Osteocyte (in vitro differentiated cells): ENCODE measurements at regions not wholly inside any gene's neighbourhood (a gene's known extent, or its start where the extent isn't known, plus 50 kb on each side); places are given as distances from the start of the nearest gene placed in this dataset.

Source experiments
- DNase-seq: peaks from one replicate; pipeline ENCODE4 v3.0.0; 2021; ENCODE audit warnings: mixed read lengths; ENCODE audit not compliant: unreplicated experiment; ENCODE audit errors: extremely low spot score
- H3K27ac Mint-ChIP-seq: one replicate; pipeline ENCODE4 v1.8.0; 2021; ENCODE audit warnings: mild to moderate bottlenecking, mixed read lengths; ENCODE audit not compliant: unreplicated experiment
- H3K27me3 Mint-ChIP-seq: one replicate; pipeline ENCODE4 v1.8.0; 2021; ENCODE audit warnings: mixed read lengths; ENCODE audit not compliant: unreplicated experiment
- H3K36me3 Mint-ChIP-seq: one replicate; pipeline ENCODE4 v1.8.0; 2021; ENCODE audit warnings: mixed read lengths; ENCODE audit not compliant: unreplicated experiment
- H3K4me1 Mint-ChIP-seq: one replicate; pipeline ENCODE4 v1.8.0; 2021; ENCODE audit warnings: mixed read lengths; ENCODE audit not compliant: unreplicated experiment
- H3K4me3 Mint-ChIP-seq: one replicate; pipeline ENCODE4 v1.8.0; 2021; ENCODE audit warnings: mild to moderate bottlenecking, moderate library complexity, mixed read lengths; ENCODE audit not compliant: unreplicated experiment
- H3K9me3 Mint-ChIP-seq: one replicate; pipeline ENCODE4 v1.8.0; 2021; ENCODE audit warnings: mixed read lengths; ENCODE audit not compliant: unreplicated experiment
- CTCF ChIP-seq: fragments of 200-600 bp; sonication (generic); IDR thresholded peaks from 2 replicates; pipeline ENCODE4 v1.5.0; 2021; ENCODE audit warnings: antibody characterized with exemption, mild to moderate bottlenecking, moderate library complexity

- Mint-ChIP-seq H3K27ac (no peak overlapping the region), H3K4me1 (no peaks in the 10 kb centered on the region), H3K9me3 (no peaks in the 10 kb centered on the region), H3K36me3 (no peaks in the 10 kb centered on the region), H3K4me3 (no peak overlapping the region), H3K27me3 (peaks cover 12% of the 10 kb centered on the region)
- no peak for DNase-seq
- TF ChIP-seq CTCF, result no peak
Measured at GRCh38 chr15:87599616-87600015, 656.9 kb downstream of the NTRK3 start.

GRCh38 chr15:87597346-87598052, 659.0 kb downstream of the NTRK3 start:
- peaks cover 12% of the 10 kb centered on the region for H3K27me3 Mint-ChIP-seq
- no peak overlapping the region for H3K4me3 Mint-ChIP-seq
- H3K4me1 Mint-ChIP-seq, result no peaks in the 10 kb centered on the region
- TF ChIP-seq CTCF, result no peak
- no peak overlapping the region for H3K27ac Mint-ChIP-seq
- peaks cover 4% of the 10 kb centered on the region for H3K9me3 Mint-ChIP-seq
- no peaks in the 10 kb centered on the region for H3K36me3 Mint-ChIP-seq
- DNase-seq, result no peak

- Mint-ChIP-seq H3K36me3 (no peaks in the 10 kb centered on the region), H3K4me3 (no peak overlapping the region), H3K9me3 (peaks cover 4% of the 10 kb centered on the region), H3K27me3 (no peaks in the 10 kb centered on the region), H3K4me1 (no peaks in the 10 kb centered on the region), H3K27ac (no peak overlapping the region)
- no peak for TF ChIP-seq CTCF
- DNase-seq, result no peak
Measured at GRCh38 chr15:87591582-87591981, 665.0 kb downstream of the NTRK3 start.

- no peaks in the 10 kb centered on the region for H3K27me3 Mint-ChIP-seq
- H3K4me3 Mint-ChIP-seq, result no peak overlapping the region
- no peak for TF ChIP-seq CTCF
- no peaks in the 10 kb centered on the region for H3K36me3 Mint-ChIP-seq
- no peak for DNase-seq
- no peak overlapping the region for H3K27ac Mint-ChIP-seq
- H3K9me3 Mint-ChIP-seq, result peaks cover 4% of the 10 kb centered on the region
- no peaks in the 10 kb centered on the region for H3K4me1 Mint-ChIP-seq
Measured at GRCh38 chr15:87591042-87591441, 665.5 kb downstream of the NTRK3 start.

GRCh38 chr15:87589134-87589533, 667.4 kb downstream of the NTRK3 start:
- H3K27me3 Mint-ChIP-seq, result no peaks in the 10 kb centered on the region
- no peak overlapping the region for H3K4me3 Mint-ChIP-seq
- H3K4me1 Mint-ChIP-seq, result no peaks in the 10 kb centered on the region
- no peak overlapping the region for H3K27ac Mint-ChIP-seq
- TF ChIP-seq CTCF, result no peak
- no peaks in the 10 kb centered on the region for H3K36me3 Mint-ChIP-seq
- no peak for DNase-seq
- H3K9me3 Mint-ChIP-seq, result peaks cover 4% of the 10 kb centered on the region
